PC-3 (cell line): ENCODE measurements at regions not wholly inside any gene's neighbourhood (a gene's known extent, or its start where the extent isn't known, plus 50 kb on each side); places are given as distances from the start of the nearest gene placed in this dataset.
"Not testable (repeated sequence)": the region's sequence is repeated elsewhere in the genome, so short reads cannot be mapped to it uniquely, and the experiment has no call there.

Experiments
- ATAC-seq: fragments of 200-7000 bp; cut with Tn5 transposase; 2 replicates; pipeline ENCODE4 v1.9.1; 2020; ENCODE audit warnings: mild to moderate bottlenecking, moderate library complexity
- BruUV-seq: library from RNA; stranded (reverse); fragments of 400-500 nt; replicated peaks from 2 replicates; lab custom pipeline; 2021; lab: Mats Ljungman, UMichigan
- CTCF ChIA-PET: fragments of 300-600 bp; sonication (Branson Sonifier 250); formaldehyde crosslinking; loops from one replicate; lab custom pipeline; 2022; ENCODE audit warnings: antibody characterized with exemption; lab: Charles Lee
- POLR2A ChIA-PET: fragments of 300-600 bp; sonication (Branson Sonifier 250); formaldehyde crosslinking; loops from one replicate; lab custom pipeline; 2022; ENCODE audit warnings: antibody characterized with exemption; ENCODE audit not compliant: unreplicated experiment; lab: Charles Lee
- DNase-seq: peaks from one replicate; pipeline ENCODE4 v3.0.0-alpha.2; 2015
- H2AFZ ChIP-seq: fragments of 300-600 bp; sonication (generic); 2 replicates; pipeline ENCODE4 v1.6.0; 2016; ENCODE audit warnings: antibody characterized with exemption, low read length
- H3F3A ChIP-seq: fragments of 300-600 bp; sonication (generic); one replicate; pipeline ENCODE4 v1.6.0; 2017; ENCODE audit warnings: antibody characterized with exemption, low read length, control low read depth, mild to moderate bottlenecking; ENCODE audit not compliant: unreplicated experiment
- H3K27ac ChIP-seq: fragments of 300-600 bp; sonication (generic); 2 replicates; pipeline ENCODE4 v1.5.1; 2016; ENCODE audit warnings: mild to moderate bottlenecking, low read length
- H3K27me3 ChIP-seq: fragments of 300-600 bp; sonication (generic); 2 replicates; pipeline ENCODE4 v1.6.1; 2016; ENCODE audit warnings: low read length, mixed read lengths
- H3K36me3 ChIP-seq: fragments of 300-600 bp; sonication (generic); 2 replicates; pipeline ENCODE4 v1.6.1; 2016; ENCODE audit warnings: low read depth, mixed run types, low read length, mixed read lengths
- H3K4me1 ChIP-seq: fragments of 300-600 bp; sonication (generic); 2 replicates; pipeline ENCODE4 v1.5.1; 2016; ENCODE audit warnings: low read length; ENCODE audit not compliant: insufficient read depth
- H3K4me2 ChIP-seq: fragments of 300-600 bp; sonication (generic); 2 replicates; pipeline ENCODE4 v1.6.0; 2016; ENCODE audit warnings: low read length
- H3K4me3 ChIP-seq: fragments of 300-600 bp; sonication (generic); 2 replicates; pipeline ENCODE4 v1.5.1; 2016; ENCODE audit warnings: mild to moderate bottlenecking, low read length, mixed read lengths
- H3K79me2 ChIP-seq: fragments of 300-600 bp; sonication (generic); 2 replicates; pipeline ENCODE4 v1.6.1; 2017; ENCODE audit warnings: low read length, mixed read lengths
- H3K9ac ChIP-seq: fragments of 300-600 bp; sonication (generic); 2 replicates; pipeline ENCODE4 v1.6.0; 2016; ENCODE audit warnings: mild to moderate bottlenecking, low read length
- H3K9me2 ChIP-seq: fragments of 300-600 bp; sonication (generic); replicated peaks from 2 replicates; pipeline ENCODE4 v1.6.1; 2016; ENCODE audit warnings: mixed run types, low read length, mixed read lengths
- H3K9me3 ChIP-seq: fragments of 300-600 bp; sonication (generic); 2 replicates; pipeline ENCODE4 v1.6.1; 2016; ENCODE audit warnings: low read length, mixed read lengths
- H4K20me1 ChIP-seq: fragments of 300-600 bp; sonication (generic); 2 replicates; pipeline ENCODE4 v1.6.1; 2016; ENCODE audit warnings: low read length, mixed read lengths
- EZH2 ChIP-seq: fragments of 300-600 bp; sonication (generic); IDR thresholded peaks from one replicate; pipeline ENCODE4 v1.6.1; 2017; ENCODE audit warnings: antibody characterized with exemption, mild to moderate bottlenecking, low read length; ENCODE audit not compliant: unreplicated experiment
- EZH2phosphoT487 ChIP-seq: fragments of 300-600 bp; sonication (generic); IDR thresholded peaks from 2 replicates; pipeline ENCODE4 v1.6.1; 2018; ENCODE audit warnings: mild to moderate bottlenecking, antibody characterized with exemption, low read length, borderline replicate concordance
- intact Hi-C: fragments of 100-400 bp; cut with micrococcal nuclease; formaldehyde crosslinking; loops from 2 replicates; pipeline ENCODE4 v1.9.0; 2023
- TF ChIP-seq, protein P1 (sequence below): fragments of 300-600 bp; sonication (generic); conservative IDR thresholded peaks from 2 replicates; pipeline ENCODE4 v1.5.1; 2017; ENCODE audit warnings: antibody characterized with exemption, low read depth, mild to moderate bottlenecking, low read length

DNA sequence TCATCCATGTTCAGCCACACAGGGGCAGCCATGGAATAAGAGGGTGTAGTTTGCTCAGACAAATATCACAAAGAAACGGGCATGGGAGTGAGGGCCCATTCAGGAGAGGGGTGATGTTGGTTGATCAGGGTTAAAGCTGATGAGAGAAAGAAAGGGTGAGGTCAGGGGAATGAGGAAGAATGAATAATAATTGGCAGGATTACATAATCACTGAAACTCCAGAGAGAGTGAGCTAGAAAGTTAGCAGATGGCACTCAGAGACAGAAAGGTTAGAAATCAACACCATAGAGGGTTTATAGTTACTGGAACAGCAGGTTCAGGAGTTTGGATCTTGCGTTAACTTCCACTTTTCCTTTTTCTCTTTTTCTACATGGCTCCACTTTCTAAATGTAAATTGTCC is 113.9 kb downstream of the TAF11L14 start:
- H3K4me1 ChIP-seq: 0 out of 2 replicates have a peak, but pooled peaks cover 7% of the 10 kb centered on the region
- BruUV-seq: no TSS peak
- ChIA-PET CTCF (no interaction called here), POLR2A (no interaction called here)
- TF ChIP-seq, protein P1, sequence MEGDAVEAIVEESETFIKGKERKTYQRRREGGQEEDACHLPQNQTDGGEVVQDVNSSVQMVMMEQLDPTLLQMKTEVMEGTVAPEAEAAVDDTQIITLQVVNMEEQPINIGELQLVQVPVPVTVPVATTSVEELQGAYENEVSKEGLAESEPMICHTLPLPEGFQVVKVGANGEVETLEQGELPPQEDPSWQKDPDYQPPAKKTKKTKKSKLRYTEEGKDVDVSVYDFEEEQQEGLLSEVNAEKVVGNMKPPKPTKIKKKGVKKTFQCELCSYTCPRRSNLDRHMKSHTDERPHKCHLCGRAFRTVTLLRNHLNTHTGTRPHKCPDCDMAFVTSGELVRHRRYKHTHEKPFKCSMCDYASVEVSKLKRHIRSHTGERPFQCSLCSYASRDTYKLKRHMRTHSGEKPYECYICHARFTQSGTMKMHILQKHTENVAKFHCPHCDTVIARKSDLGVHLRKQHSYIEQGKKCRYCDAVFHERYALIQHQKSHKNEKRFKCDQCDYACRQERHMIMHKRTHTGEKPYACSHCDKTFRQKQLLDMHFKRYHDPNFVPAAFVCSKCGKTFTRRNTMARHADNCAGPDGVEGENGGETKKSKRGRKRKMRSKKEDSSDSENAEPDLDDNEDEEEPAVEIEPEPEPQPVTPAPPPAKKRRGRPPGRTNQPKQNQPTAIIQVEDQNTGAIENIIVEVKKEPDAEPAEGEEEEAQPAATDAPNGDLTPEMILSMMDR: no peak
- TF ChIP-seq EZH2phosphoT487 (no peak), EZH2 (no peak)
- H2AFZ ChIP-seq: no peak overlapping the region
- H3K36me3 ChIP-seq: no peaks in the 10 kb centered on the region
- no peak overlapping the region for H3K27ac ChIP-seq
- ATAC-seq (no peak), DNase-seq (no peak)
- H3K27me3 ChIP-seq: no peaks in the 10 kb centered on the region
- H3K4me2 ChIP-seq: no peak overlapping the region
- no peaks in the 10 kb centered on the region for H3K79me2 ChIP-seq
- H3K9me3 ChIP-seq: no peaks in the 10 kb centered on the region
- H3K9me2 ChIP-seq: no peaks in the 10 kb centered on the region
- H3K9ac ChIP-seq: no peak overlapping the region
- intact Hi-C loops: no loop called here
- H4K20me1 ChIP-seq: no peaks in the 10 kb centered on the region
- H3K4me3 ChIP-seq: no peak overlapping the region
- no peaks in the 10 kb centered on the region for H3F3A ChIP-seq

DNA sequence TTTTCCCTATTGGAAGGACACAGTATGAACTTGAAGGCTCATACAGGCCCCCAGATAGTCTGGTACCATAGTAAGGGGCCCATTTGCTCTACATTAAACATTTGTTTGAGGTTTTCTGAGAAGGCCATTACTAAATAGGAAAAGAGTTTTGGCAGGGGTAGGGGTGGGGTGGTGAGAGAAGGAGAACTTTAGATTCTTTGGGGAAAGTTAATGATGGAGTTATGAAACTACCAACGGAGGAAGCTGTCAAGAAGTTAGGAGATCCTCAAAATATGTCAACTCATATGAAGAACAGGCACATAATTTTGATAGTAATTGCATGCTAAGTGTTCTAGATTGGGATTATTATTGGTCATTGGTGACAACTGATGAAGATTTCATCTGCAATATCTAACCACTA is 114.7 kb downstream of the TAF11L14 start:
- Histone ChIP-seq H3K27me3 (no peaks in the 10 kb centered on the region), H3K9me2 (no peaks in the 10 kb centered on the region), H3F3A (no peaks in the 10 kb centered on the region), H2AFZ (no peak overlapping the region), H3K9me3 (no peaks in the 10 kb centered on the region), H3K36me3 (no peaks in the 10 kb centered on the region), H3K9ac (no peak overlapping the region), H4K20me1 (no peaks in the 10 kb centered on the region), H3K4me3 (no peak overlapping the region), H3K4me1 (0 out of 2 replicates have a peak, but pooled peaks cover 3% of the 10 kb centered on the region), H3K4me2 (no peak overlapping the region), H3K79me2 (no peaks in the 10 kb centered on the region), H3K27ac (no peak overlapping the region)
- DNase-seq (no peak), ATAC-seq (no peak)
- CTCF ChIA-PET: no interaction called here
- TF ChIP-seq, protein P1: no peak
- TF ChIP-seq EZH2: no peak
- TF ChIP-seq EZH2phosphoT487: no peak
- POLR2A ChIA-PET: no interaction called here
- BruUV-seq: no TSS peak
- intact Hi-C loops: no loop called here

DNA sequence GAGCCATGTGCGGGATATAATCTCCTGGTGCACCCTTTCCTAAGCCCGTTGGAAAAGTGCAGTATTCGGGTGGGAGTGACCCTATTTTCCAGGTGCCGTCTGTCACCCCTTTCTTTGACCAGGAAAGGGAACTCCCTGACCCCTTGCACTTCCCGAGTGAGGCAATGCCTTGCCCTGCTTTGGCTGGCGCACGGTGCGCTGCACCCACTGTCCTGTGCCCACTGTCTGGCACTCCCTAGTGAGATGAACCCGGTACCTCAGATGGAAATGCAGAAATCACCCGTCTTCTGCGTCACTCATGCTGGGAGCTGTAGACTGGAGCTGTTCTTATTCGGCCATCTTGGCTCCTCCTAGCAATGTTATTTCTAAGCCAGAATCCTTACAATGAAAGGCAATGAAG is 121.1 kb downstream of the TAF11L14 start:
- H3K9ac ChIP-seq, H3K4me3 ChIP-seq, H3K79me2 ChIP-seq, DNase-seq, POLR2A ChIA-PET, H3K9me3 ChIP-seq, H3K4me2 ChIP-seq, CTCF ChIA-PET, H4K20me1 ChIP-seq, H3K4me1 ChIP-seq, intact Hi-C loops, ATAC-seq, H3K27me3 ChIP-seq, H3K36me3 ChIP-seq, H3K9me2 ChIP-seq, H3F3A ChIP-seq, H2AFZ ChIP-seq, H3K27ac ChIP-seq, BruUV-seq: not testable (repeated sequence)
